HK-2 (cell line): ENCODE measurements at regions not wholly inside any gene's neighbourhood (a gene's known extent, or its start where the extent isn't known, plus 50 kb on each side); places are given as distances from the start of the nearest gene placed in this dataset.

ENCODE experiments used
- DNase-seq: peaks from one replicate; pipeline ENCODE4 v3.0.0-alpha.2; 2018; ENCODE audit not compliant: unreplicated experiment

- DNase-seq: no peak
Observed at GRCh38 chr17:52594516-52594915, 436.0 kb upstream of the CA10 start.

GRCh38 chr17:52546990-52547389 lies 388.5 kb upstream of the CA10 start:
- DNase-seq: no peak

GRCh38 chr17:52546493-52546892 lies 388.0 kb upstream of the CA10 start:
- no peak for DNase-seq

GRCh38 chr17:52537421-52537820 lies 378.9 kb upstream of the CA10 start:
- DNase-seq: no peak

- DNase-seq: no peak
Observed at GRCh38 chr17:52536489-52536888, 378.0 kb upstream of the CA10 start.

GRCh38 chr17:52532373-52532772 lies 373.9 kb upstream of the CA10 start:
- DNase-seq: no peak

- no peak for DNase-seq
Observed at GRCh38 chr17:52524096-52524637, 365.7 kb upstream of the CA10 start.

- no peak for DNase-seq
Observed at GRCh38 chr17:52517176-52517575, 358.7 kb upstream of the CA10 start.

GRCh38 chr17:52515927-52516326 lies 357.4 kb upstream of the CA10 start:
- DNase-seq: no peak

- DNase-seq: no peak
Observed at GRCh38 chr17:52505601-52506000, 347.1 kb upstream of the CA10 start.

- DNase-seq: no peak
Observed at GRCh38 chr17:52504081-52504480, 345.6 kb upstream of the CA10 start.

GRCh38 chr17:52495646-52496045 lies 337.1 kb upstream of the CA10 start:
- DNase-seq: no peak

- DNase-seq: no peak
Observed at GRCh38 chr17:52482271-52482670, 323.8 kb upstream of the CA10 start.

GRCh38 chr17:52477824-52478699 lies 319.5 kb upstream of the CA10 start:
- no peak for DNase-seq

GRCh38 chr17:52476638-52477313 lies 318.3 kb upstream of the CA10 start:
- no peak for DNase-seq

GRCh38 chr17:52470553-52470952 lies 312.0 kb upstream of the CA10 start:
- no peak for DNase-seq

GRCh38 chr17:52465407-52465806 lies 306.9 kb upstream of the CA10 start:
- no peak for DNase-seq

GRCh38 chr17:52451294-52451861 lies 292.9 kb upstream of the CA10 start:
- no peak for DNase-seq

- DNase-seq: no peak
Observed at GRCh38 chr17:52442350-52442749, 283.8 kb upstream of the CA10 start.

- DNase-seq: no peak
Observed at GRCh38 chr17:52420555-52421078, 262.1 kb upstream of the CA10 start.

GRCh38 chr17:52419229-52419641 lies 260.7 kb upstream of the CA10 start:
- DNase-seq: no peak

GRCh38 chr17:52410781-52411180 lies 252.3 kb upstream of the CA10 start:
- no peak for DNase-seq
